ENCODE measurements at regions not wholly inside any gene's neighbourhood (a gene's known extent, or its start where the extent isn't known, plus 50 kb on each side); places are given as distances from the start of the nearest gene placed in this dataset.
"Not testable (repeated sequence)": the region's sequence is repeated elsewhere in the genome, so short reads cannot be mapped to it uniquely, and the experiment has no call there.

DNA sequence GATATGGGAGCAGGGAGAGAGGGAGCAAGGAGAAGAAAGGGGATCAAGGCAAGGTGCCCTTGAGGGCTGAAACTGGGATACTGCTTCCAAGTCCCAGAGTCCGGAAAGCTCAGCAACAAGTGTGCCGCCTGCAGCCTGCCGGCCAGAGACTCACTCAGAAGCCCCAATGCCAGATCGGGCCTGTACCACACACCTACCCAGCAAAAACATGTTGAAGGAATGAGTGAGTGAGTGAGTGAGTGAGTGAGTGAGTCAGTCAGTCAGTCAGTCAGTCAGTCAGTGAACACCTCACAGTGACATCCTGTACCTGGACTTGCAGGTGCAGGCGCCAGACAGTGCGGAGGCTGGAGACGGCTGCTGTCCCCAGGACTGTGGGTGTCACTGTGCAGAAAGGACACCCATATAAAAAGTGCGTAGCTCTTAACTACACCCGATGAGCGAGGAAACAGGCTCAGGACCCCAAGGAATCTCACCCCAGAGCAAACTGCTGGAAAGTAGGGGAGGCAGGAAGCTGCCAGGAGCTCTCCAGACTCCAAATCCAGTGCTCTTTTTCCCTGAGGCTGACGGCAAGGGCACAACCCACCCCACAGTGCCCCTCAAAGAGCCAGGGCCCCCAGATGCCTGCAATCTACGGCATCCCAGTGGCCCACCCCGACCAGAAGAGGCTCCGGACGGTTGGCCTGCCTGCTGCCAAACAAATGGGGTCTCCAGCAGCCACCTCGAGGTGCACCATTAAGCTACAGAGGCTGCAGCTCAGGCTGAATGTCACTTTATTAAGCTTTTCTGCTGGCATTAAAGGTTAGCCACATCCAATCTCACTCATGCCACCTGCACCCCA is 261.7 kb downstream of the NPHP4 start:
- DNase-seq: no peak

DNA sequence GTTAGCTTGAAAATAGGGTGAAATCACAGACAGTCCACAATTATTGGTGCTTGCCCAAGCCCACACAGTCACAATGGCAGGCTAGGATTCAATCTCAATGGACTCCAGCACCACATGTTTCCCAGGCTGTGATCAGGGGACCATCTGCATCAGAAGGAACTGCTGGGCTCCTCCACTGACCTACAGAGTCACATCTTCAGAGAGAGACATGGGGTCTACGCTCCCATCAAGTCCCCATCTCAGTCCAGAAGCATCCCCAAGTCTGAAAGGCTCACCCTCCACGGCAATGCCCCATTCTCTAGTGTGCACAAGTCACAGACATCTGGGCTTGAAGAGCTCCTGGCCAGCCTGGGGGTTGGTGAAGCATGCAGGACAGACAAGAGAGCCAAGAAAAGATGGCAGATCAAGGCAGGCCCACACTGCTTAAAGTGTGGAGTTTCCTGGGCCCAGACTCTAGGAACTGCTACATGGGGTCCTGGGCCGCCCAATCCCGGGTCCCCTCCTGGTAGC is 262.5 kb downstream of the NPHP4 start:
- DNase-seq: no peak

DNA sequence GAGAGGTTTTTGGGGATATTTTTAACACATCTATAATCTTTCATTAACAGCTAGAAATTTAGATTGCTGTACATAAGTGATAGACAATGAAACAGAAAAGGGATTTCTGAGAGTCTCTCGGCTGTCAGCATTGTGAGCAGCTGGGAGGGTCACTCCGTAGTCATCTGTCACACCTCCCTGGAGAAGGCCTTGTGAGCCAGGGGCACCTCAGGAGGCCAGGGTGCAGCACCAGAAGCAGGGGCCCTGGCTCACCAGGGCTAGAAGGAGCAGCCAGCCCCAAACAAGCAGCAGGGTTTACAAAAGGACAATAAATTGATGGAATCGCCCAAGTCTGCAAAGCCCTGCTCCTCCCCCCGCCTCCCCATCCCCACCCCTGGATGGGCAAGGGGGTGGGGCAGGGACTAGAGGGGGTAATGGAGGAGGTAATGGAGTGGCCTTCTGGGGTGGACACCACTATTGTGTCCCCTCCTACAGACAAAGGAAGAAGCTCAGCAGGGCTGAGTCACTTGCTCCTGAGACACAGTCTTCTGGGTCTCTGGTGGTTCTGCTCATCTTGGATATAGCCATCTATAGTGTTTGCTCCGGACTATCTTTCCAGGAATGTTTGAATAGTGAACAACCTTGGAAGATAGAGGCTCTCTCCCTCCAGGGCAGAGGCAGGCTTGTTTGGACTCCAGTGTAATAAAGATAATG is 263.4 kb downstream of the NPHP4 start:
- DNase-seq: no peak

DNA sequence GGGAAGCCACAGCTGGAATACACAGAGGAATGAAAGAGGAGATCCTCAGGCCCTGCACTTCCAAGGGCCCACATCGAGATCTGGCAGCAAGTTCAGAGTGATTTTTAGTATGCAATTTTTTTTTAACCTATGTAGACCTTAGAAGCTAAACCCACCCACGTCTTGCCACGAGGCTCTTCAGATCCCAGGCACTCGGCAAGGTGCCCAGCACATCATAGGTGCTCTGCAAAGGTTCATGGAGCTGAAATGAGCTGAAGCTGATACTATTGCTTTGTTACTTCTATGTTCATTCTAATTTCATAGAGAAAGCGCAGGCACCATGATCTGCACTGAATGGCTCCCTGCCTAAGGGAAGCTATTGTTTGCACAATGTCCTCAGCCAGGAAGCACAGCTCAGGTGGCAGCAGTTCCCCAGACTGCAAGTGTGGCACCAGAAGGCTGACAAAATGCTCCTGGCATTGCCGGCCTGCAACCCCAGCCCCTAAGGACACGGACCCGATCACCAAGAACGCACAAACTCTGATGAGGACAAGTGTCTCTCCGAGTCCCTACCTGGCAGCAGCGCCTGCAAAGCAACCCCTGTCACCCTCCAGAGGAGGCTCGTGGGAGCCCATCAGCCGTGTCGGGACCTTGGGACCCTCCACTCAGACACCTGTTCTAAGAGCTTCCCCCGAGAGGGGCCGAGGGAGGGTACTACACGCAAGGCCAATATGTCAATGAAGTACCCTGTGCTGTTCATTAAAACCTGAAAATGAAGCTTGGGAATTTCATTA is 264.2 kb downstream of the NPHP4 start:
- no peak for DNase-seq

DNA sequence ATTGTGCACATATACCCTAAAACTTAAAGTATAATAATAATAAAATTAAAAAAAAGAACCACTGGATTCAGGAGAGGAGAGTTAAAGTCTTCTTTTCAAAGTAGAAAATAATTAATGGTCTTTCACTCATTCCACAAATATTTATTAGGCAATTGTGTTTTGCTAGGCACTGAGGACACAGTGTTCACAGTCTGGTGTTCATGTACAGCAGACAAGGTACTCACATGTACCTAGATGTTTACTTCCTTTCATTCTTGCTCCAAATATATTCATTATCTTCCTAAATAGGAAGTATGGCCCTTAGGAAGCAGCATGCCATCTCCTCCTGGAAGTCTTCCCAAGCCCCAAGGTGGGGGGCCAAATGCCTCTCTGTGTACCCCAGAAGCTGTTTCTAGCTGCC is 265.0 kb downstream of the NPHP4 start:
- no peak for DNase-seq

DNA sequence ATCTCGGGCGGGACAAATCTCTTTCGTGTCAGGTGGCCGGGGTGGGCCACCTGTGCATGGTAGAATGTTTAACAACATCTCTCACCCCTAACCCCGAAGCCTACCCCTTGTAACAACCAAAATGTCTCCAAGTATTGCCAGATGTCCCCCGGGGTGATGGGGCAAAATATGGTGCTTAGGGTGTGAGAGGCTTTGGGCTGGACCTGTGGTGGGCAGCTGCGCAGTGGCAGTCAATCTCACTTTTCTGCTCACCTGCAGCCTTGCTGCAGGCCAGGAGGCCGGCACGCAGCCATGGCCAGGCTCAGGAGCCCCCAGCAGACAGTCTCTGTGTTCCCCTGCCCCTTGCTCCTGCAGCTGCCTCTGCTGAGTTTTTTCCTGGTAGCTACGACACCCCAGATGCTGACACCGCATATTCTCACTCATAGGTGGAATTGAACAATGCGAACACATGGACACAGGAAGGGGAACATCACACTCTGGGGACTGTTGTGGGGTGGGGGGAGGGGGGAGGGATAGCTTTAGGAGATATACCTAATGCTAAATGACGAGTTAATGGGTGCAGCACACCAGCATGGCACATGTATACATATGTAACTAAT is 265.5 kb downstream of the NPHP4 start:
- DNase-seq: not testable (repeated sequence)

DNA sequence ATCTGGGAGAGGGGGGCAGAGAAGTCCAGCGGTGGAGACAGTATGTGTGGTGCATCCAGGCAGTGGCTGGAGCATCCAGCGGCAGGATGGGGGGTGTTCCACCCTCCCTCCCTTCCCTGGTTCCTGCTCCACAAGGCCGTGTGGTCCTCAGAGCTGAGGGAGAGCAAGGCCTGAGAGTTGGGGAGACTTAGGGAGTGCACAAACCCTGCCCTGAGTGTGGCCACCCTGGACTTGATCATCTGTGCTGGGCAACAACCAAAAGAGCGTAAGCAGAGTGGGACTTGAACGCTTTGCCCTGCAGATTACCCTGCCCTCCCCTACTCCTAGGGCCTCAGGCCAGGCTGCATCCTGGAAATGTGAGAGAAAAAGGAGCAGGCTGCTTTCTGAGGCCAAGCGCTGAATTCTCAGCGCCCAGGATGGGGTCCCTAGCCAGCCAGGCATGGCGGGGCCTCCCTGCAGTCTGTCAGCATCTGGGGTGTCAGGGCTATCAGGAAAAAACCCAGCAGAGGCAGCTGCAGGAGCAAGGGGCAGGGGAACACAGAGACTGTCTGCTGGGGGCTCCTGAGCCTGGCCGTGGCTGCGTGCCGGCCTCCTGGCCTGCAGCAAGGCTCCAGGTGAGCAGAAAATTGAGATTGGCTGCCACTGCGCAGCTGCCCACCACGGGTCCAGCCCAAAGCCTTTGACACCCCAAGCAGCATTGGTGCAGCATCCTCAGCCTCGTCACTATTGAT is 266.2 kb downstream of the NPHP4 start:
- DNase-seq: no peak

DNA sequence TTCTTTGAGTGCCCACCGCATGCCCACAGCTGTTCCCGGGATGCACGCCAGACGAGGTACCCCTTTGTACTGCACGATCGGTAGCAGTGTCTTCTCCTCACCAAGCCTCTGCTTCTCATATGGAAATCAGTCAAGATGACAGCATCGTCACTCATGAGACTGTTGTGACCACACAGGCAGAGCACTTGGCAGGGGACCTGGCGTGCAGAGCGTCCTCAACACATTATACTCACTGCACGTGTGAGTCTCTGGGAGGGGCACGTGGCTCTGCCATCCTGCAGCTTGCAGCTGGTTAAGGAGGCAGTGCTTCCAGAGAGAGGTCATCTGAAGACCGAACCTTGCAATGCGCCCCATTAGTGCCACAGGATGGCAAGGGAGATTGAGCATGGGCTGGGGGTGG is 266.8 kb downstream of the NPHP4 start:
- DNase-seq: no peak

DNA sequence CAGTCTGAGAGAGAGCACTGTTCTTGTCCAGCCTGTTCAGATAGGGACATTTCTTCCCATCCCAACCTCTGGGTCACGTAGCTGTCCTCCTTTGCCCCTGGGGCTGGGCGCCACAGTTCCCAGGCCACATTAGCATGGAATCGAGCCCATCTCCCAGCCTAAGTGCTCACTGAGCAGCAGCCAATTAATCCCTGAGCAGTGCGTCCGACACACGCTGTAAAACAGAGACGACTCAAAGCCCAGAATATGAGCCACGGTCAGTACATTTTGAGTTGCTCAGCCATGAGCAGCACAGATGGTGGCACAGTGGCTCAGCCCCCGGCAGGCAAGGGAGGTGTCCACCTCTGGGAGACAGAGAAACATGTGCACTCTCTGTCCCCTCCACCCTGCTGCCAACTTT is 267.4 kb downstream of the NPHP4 start:
- DNase-seq: no peak

DNA sequence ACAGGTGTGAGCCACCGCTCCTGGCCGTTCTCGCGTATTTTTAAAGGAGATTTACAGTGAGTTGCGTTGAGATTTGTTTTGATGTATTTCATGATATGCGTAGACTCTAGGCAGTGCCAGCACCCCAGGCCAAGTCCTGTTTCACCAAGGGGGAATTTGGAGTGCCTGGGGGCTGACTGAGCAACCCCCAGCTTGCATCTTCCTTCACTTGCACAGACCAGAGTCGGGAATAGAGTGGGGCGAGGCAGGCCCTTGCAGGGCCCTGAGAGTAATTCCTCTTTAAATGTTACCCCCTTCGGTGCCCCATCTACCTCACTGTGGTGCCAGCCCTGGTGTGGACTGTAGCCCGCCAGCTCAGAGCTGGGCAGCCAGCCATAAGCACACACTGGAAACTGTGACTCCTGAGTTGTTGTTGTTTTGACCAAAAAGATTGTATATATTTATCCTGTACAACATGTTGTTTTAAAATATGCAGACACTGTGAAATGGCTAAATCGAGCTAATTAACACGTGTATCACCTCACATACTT is 269.5 kb downstream of the NPHP4 start:
- no peak for DNase-seq

DNA sequence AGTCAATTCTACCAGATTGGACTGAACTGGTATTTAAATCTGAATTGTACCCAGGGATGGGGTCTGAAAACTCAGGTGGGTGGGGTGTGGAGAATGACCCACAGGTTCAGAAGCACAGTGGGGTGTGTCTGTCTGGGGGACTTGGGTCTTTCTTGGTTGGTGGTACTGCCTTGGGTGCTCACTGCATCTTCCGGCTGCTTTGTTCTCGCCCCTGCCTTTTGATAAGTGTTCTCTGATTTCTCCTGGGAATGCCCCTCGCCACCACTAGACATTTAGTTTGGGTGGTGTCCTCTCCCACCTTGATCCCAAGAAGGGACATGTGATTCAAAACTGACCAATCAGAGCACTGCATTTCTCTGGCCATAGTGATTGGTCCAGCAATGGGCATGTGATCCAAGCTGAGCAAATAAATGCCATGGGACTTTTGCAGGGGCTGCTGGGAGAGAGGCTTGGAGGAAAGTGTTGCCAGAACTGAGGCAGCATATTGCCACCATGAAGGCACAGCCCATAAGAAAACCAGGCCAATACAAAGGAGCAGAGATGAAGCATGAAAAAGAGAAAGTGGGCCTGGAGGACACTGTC is 270.5 kb downstream of the NPHP4 start:
- no peak for DNase-seq

DNA sequence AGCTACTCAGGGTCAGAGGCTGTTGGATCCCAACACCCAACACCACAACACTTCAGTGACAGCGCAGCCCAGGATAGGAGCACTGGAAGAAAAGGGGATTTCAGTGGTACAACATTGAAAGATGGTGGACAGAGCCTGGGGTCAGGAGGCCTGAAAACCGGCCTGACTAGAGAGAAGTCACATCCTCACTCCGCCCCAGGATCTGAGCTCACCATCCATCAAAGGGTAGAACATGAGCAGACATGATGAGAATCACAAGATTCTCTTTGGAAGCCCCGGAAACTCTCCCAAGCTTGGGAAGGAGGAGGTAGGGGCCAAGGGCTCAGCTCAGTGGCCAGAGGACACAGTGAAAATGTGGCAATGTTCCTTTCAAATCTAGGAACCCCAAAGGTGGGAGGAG is 271.3 kb downstream of the NPHP4 start:
- DNase-seq: no peak

DNA sequence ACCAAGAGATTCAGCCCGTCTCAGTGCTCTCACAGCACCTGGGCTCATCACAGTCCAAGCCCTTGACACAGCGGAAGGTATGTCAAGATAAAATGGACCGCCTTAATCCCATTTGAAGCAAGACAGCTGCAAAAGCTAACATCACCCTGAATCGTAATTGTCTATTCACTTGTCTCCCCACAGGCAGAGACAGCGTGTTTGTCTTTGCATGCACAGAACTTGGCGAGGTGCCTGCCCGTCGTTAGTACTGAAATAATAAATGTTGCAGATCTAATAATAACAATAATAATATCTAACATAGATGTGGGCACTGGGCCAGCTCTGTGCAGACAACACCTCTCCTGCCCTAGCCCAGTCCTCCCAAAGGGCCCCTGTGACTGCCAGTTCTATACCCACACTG is 271.7 kb downstream of the NPHP4 start:
- no peak for DNase-seq

DNA sequence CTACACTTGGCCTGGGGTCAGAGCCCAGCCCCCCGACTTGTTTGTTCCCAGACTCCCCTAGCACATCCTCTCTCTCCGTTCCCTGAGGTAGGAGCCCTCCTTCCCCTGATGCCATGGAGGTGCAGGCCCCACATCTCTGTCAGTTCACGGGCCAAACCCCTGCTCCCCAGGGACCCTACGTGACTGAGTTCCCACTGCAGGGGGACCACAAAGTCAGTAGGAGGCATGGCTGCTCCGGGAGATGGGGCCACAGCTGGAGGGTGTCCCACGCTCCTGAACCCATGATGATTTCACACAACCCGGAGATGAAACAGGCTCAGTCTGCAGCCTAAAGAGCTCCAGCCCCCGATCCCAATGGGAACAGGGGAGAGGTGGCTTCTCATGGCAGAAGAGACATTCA is 272.2 kb downstream of the NPHP4 start:
- DNase-seq: no peak

DNA sequence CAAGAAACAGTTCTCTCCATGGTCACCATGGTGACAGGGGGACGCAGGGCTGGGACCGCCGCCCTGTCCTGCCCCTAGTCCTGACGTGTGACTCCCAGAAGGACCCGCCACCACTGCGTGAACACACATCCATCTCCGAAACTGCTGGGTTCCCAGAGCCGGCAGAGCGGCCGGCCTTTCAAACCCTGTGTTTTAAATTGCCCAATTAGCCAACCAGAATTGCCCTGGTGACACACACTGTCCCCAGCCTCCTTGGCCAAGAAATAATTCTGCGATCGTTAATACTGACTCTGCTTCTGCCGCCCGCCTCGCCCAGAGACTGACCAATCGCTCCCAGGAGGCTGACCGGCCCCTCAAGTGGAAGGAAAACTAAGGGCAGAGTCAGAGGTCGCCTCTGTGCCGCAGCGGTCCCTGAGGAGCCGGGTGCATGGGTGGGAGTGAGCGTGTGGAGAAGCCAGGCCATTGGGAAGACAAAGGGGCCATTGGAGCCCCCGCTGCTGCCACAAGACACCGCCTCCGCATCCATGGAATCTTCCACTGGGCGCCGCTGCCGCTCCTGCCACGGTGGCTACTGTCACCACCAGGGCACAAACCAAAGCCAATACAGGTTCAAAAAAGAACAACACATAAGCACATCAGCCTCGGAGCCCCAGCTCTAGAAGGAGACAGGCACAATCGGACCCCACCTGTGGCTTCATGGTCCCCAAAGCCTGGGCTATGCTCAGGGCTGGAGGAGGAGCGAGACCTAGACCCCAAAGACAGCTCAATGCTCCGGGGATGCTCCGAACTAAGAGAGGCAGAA is 273.2 kb downstream of the NPHP4 start:
- no peak for DNase-seq

DNA sequence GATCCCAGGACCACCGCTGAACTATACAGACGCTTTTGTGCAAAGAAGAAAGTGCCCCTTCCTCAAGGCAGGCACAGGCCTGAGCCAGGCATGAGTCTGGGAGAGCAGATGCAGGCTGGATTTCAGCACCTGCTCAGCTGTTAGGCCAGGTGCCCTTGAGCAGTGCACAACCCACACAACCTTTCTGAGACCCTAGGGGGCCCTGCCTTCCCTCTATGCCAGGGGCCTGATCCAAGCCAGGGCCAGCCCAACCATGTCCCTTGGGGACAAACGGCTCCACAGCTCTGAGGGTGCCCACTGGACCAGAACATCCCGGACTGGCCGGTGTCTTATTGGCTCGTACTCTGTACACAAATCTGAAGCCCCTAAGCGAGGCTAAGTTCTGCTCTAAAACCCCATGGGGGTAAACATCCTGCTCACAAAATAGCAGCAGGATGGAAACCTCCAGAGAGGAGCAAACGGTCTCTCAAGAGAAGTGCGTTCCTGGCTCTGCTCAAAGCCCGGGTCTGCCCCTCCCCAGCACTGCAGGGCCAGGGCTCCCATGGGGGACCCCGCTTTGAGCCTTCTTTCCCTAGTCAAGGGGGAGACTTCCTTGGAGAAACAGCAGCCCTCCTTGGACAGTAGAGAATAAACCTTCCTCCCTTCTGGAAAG is 275.1 kb downstream of the NPHP4 start:
- no peak for DNase-seq

DNA sequence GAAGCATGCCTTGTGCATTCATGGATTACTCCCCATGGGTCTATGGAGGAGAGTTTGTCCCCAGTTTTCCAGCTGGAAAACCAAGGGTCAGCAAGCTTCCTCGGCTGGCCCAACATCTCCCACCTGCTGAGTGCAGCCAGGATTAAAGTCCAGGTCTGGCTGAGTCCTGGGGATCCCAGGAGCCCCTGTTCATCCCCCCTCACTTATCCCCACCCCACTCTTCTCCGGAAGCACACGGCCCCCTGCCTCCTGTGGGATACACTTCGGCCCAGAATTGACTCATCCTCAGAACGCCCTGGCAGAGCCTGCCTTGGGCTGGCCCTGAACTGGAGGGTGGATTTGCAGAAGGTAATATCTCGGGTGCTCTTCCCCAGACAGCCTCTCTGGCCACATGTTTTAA is 276.1 kb downstream of the NPHP4 start:
- no peak for DNase-seq

DNA sequence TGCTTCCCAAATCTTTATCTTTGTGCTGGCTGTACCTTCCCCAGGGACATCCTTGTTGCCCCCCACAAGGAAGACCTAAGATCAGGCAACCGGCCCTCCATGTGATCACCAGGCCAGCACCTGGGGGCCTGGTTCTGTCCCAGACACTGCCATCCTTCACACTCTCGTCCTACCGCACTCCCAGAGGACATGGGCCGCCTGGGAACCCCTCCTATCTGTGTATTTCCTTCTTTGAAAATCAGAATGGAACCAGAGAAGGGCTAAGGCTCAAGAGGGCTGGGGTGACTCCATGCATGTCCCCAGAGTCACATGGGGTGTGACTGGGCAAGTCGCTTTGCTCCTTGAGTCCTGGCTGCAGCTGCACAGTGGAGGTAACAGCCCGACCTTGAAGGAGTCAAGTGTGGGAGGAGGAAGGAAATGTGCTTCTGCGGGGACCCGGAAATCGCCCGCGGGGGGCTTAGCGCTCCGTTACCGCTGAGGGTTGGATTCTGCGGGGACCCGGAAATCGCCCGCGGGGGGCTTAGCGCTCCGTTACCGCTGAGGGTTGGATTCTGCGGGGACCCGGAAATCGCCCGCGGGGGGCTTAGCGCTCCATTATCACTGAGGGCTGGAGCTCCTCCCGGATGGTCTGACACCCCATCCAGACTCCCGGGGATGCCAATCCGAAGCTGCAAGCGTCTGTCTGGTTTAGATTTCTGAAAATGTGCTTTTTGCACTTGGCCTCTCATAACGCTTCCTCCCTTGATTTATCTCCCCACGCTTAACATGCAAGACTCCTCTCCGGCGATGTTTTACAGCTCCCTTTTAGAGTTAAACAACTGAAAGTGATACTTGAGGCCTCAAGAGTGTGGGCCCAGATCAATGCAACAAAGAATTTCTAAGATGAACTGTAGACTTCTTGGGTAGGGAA is 278.9 kb downstream of the NPHP4 start:
- DNase-seq: no peak

DNA sequence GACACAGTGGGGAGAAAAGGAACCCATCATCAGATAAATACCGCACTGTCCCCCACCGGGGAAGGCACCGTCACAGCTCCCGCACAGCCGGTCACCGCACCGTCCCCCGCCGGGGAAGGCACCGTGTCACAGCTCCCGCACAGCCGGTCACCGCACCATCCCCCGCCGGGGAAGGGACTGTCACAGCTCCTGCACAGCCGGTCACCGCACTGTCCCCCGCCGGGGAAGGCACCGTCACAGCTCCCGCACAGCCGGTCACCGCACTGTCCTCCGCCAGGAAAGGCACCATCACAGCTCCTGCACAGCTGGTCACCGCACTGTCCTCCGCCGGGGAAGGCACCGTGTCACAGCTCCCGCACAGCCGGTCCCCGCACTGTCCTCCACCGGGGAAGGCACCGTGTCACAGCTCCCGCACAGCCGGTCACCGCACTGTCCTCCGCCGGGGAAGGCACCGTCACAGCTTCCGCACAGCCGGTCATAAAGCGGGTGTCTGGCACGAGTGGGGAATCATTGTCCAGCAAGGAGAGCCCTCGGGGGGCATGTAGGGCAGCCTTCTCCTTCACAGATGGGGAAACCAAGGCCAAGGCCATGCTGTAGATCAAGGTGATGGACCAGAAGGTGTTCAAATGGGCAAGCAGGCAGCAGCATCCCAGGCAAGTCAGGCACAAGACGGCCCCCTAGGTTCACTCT is 280.1 kb downstream of the NPHP4 start:
- DNase-seq: no peak

Data from CD4-positive, alpha-beta T cell treated with Interleukin-4 for 4 hours (primary cell).